HG03175 (cell line): ENCODE measurements at regions not wholly inside any gene's neighbourhood (a gene's known extent, or its start where the extent isn't known, plus 50 kb on each side); places are given as distances from the start of the nearest gene placed in this dataset.
"Not testable (repeated sequence)": the region's sequence is repeated elsewhere in the genome, so short reads cannot be mapped to it uniquely, and the experiment has no call there.

ENCODE experiments used
- ATAC-seq: cut with Tn5 transposase; IDR thresholded peaks from one replicate; pipeline ENCODE4 v1.9.1; 2021; ENCODE audit warnings: mild to moderate bottlenecking, moderate library complexity; ENCODE audit not compliant: unreplicated experiment

DNA sequence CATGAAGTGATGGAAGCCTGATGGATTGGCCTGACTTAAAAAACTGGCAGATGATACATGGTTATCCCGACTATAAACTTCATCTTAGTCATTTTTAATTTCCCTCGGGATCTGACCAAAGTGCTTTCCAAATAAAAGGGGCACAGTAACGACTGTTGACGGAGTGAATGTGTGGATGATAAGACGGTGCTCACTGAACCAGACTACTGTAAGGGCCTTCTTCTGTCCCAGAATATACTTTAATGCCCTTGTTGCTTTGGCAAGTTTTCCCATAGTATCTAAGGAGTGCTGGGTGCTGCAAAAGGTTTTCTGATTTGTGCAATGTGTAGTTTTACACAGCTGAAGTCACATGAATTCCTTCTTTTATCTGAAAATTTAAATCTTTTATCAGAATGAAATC, 373.5 kb downstream of the DSEL start:
- no peak for ATAC-seq

DNA sequence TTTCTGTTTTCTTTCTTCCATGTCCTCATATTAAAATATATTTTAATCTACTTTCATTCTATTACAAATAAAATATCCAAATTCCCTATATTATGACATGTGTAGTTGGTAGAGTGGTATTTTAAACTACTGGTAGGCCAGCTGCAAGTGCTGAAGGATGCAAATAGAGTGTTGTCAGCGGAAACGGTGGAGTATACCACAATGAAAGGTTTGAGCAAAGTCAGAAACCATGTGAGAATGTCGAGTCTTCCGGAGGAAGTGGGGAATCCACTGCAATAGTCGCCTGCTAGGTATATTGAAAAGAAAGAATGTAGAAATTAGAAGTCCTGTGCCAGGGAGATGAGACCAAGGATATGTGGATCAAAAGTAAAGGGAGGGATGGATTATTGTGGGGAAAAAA, 373.9 kb downstream of the DSEL start:
- ATAC-seq: no peak

DNA sequence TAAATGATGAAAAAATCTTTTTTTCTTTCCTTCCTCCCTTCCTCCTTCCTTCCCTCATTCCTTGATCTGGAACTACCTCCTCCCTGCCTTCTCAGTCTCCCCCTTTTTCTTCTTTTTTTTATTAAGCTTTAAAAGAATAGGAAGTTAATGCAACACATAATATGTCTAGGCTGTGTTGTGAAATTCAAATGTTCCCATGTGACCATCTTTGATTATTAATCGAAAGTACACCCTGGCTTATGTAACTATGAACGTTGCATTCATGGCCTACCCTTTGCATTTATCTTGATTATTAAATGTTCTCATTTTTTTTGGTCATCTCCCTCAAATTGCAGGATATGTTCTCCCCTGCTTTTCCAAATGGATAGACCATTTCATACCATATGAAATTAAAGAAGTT, 376.0 kb downstream of the DSEL start:
- ATAC-seq: no peak

DNA sequence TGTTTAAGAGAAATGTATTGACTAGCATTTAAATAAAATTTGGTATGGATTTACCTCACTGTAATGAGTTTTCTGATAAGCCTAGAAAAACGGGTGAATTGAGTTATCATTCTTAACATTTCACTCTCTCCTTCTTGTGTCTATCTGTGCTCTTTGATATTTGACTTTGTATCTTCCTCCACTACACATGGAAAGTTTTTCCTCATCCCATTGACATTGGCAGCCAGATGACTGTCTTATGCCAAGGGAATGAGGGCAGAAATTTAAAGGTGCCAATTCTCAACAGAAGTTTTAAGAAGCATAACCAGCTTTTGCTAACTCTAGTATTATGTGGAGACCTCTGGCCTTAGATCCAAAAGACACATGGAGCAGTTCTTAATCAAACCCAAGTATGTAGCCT, 376.6 kb downstream of the DSEL start:
- ATAC-seq: no peak

DNA sequence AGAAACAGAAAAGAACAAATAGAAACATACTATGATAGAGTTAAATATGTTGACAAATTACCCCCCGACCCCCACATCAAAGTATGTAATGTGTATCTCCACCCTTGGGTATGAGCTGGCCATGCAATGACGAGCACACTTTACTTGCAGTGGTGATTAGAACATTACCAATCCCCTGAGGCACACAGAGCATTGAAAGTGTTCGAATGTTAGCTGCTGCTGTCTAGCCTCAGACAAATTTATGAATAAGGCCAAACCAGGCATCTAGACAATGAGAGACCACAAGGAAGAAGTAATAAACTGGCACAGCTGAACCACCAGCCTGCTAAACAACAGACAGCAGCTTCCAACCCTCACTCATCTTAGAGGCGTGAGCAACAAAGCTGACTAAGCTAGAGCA, 380.5 kb downstream of the DSEL start:
- ATAC-seq: no peak

DNA sequence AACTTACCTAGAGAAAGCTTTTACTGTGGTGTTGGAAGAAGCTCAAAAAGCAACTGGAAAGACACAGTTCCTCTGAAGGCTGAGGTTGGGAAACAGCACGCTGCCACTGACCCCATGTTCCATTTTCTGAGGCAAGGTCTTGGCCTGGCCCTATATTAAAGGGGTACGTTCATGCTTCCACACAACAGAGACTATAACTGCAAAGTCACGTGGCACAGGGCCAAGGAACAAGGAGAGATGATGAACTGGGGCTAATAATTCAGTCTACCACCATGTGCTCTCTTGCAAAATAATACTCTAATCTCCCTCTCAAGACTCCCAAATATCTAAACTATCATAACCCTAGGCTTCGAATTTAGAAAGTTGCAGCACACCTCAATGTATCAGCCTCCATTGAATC, 381.6 kb downstream of the DSEL start:
- ATAC-seq: no peak

- ATAC-seq: no peak
Observed at GRCh38 chr18:67133669-67134068, 382.9 kb downstream of the DSEL start.

DNA sequence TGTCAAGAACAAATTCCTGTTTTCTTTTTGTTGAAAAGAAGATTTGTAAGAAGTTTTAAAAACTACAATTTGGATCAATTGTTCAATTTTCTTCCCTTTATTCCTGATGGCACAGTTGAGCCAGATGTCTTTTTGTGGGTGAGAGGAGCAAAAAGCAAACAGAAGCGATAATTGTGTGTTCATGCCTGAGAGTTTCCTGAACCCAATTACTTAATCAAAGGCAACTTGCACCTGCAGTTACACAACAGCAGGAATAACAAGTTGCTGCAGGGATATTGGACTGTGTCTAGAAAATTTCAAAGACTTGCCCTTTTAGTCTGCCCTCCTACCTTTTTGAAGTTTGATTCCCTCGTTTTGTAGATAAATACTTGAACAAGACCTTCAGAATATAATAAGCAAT, 383.6 kb downstream of the DSEL start:
- ATAC-seq: no peak

DNA sequence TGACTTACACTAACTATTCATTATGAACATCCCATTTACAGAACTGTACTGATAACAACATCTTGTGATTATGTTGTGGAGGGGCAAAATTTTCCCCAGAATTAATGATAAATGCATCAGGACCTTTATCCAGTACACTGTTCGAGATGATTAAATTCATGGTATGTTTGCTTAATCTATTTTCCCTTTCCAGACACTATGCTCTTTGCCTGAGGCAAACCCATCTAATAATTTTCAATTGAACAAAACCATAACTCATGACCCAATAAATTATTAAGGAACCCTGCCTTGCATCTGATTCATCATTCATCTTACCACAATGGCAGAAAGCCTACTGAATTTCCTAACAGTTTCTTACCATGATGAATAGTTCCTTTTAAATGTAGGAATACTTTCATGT, 385.0 kb downstream of the DSEL start:
- ATAC-seq: no peak

- not testable (repeated sequence) for ATAC-seq
Observed at GRCh38 chr18:67126751-67127150, 389.8 kb downstream of the DSEL start.

GRCh38 chr18:67123901-67124300, 392.6 kb downstream of the DSEL start:
- ATAC-seq: no peak

DNA sequence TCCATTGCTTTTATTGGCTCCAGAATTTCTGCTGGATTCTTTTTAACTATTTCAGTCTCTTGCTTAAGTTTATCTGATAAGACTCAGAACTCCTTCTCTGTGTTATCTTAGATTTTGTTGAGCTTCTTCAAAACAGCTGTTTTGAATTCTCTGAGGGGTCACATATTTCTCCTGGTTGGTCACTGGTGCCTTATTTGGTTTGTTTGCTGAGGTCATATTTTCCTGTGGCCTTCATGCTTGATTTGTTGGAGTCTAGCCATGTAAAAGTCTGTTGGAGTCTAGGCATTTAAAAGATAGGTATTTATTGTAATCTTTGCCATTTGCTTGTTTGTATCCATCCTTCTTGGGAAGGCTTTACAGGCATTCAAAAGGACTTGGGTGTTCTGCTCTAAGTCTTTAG, 398.7 kb downstream of the DSEL start:
- no peak for ATAC-seq

DNA sequence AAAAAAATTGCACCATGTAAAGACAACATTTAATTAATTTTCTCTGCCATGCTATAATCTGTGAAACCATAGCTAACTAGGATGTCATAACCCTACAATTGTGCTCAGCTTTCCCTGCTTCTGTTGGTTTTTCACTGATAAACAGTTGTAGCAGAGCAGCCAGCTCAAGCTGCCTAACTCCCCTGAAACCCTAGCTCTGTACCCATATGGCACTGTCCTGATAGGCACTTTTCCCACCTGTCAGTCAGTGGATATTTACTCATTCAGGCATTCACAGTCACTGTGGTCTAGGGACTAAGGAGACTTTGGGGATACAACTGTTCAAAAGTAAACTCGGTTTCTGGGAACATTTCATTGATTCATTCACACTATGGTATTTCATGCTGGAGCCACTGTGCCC, 407.0 kb downstream of the DSEL start:
- ATAC-seq: no peak

GRCh38 chr18:67108894-67109293, 407.6 kb downstream of the DSEL start:
- no peak for ATAC-seq

GRCh38 chr18:67104700-67105284, 411.7 kb downstream of the DSEL start:
- ATAC-seq: peak; percentile 90

- no peak for ATAC-seq
Observed at GRCh38 chr18:67094123-67094522, 422.4 kb downstream of the DSEL start.

DNA sequence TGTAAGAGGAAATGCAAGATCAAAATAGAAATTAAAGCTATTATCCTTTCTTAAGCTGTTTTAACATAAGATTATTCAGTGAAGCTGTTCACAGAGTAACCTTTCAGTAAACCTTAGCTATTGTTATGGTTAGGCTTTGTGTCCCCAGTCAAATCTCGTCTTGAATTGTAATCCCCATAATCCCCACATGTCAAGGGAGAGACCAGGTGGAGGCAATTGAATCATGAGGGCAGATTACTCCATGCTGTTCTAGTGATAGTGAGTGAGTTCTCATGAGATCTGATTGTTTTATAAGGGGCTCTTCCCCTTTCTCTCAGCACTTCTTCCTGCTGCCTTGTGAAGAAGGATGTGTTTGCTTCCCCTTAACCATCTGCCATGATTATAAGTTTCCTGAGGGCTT, 424.4 kb downstream of the DSEL start:
- ATAC-seq: no peak

GRCh38 chr18:67081482-67082211, 434.9 kb downstream of the DSEL start:
- no peak for ATAC-seq

DNA sequence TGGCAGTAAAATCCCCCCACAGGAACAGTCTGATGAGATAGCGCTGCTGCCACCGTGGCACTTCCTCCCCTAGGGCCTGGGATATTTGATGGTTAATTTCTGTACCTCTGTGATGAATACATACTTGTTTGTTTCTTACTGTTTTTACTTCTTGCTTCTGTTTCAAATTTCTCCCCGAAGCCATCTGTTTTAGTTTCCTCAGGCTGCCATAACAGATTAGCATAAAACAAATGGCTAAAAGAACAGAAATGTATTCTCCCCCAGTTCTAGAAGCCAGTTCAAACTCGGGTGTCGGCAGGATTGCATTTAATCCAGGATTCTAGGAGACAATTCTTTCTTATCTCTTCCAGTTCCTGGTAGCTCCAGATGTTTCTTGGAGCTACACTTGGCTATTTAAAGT, 435.9 kb downstream of the DSEL start:
- ATAC-seq: no peak

- ATAC-seq: no peak
Observed at GRCh38 chr18:67074309-67074708, 442.2 kb downstream of the DSEL start.

GRCh38 chr18:67072791-67073190, 443.7 kb downstream of the DSEL start:
- ATAC-seq: no peak

- ATAC-seq: no peak
Observed at GRCh38 chr18:67068608-67069007, 447.9 kb downstream of the DSEL start.

DNA sequence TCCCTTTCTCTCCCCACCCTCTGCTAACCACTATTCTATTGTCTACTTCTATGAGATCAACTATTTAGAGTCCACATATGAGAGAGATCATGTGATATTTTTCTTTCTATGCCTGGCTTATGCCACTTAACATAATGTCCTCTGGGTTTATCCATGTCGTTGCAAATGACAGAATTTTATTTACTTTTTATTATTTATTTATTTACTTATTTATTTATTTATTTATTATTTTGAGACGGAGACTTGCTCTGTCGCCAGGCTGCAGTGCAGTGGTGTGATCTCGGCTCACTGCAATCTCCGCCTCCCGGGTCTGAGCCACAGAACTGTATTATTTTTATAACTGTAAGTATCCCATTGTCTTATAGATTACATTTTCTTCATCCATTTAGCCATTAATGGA, 443.4 kb upstream of the CDH19 start:
- no peak for ATAC-seq
